GM18502 (cell line): ENCODE measurements at regions not wholly inside any gene's neighbourhood (a gene's known extent, or its start where the extent isn't known, plus 50 kb on each side); places are given as distances from the start of the nearest gene placed in this dataset.

ENCODE experiments used
- ATAC-seq: cut with Tn5 transposase; IDR thresholded peaks from one replicate; pipeline ENCODE4 v1.9.1; 2021; ENCODE audit warnings: mild to moderate bottlenecking; ENCODE audit not compliant: unreplicated experiment, poor library complexity

DNA sequence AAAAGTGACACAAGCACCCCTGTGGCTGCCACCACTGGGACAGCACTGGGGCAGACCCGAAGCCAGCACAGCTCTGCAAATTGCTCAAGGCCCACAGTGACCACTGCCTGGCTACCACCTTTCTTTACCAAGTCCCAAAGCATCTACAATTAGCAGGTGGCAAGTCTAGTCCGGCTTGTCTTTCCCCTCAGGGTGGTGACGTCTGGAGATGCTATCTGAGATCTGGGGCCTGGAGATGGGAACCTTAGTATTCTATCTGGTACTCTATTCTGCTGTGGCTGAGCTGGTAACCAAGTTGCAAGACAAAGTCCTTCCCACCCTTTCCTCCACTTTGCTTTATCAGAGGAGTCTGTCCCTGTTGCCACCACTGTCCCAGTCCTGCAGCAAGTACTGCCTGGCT is 1010.1 kb upstream of the FLRT2 start:
- ATAC-seq, result no peak

DNA sequence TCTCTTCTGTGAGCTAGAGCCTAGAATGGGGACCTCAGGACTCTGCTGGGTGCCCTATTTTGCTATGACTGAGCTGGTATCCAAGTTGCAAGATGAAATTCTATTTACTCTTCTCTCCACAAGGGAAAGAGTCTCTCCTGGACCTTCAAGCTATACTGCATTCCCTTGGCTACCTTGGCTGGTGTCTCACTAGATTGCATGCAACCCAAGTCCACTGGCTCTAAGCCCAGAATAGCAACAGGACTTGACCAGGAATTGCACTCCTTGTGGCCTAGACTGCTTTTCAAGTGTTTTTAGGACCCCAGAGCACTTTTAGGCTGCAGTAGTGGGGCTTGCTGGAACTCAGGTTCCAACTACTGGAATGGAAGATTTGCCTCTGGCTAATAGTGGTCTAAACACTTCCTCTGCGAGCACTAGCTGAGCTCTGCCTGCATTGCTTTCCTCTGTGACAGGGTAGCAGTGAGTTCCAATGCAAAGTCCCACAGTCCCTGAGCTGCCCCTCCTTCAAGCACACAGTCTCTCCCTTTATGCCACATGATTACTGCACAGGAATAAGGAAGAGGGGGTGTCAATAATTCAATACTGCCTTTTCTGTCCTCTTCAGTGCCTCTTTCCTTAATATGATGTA is 1009.1 kb upstream of the FLRT2 start:
- no peak for ATAC-seq

DNA sequence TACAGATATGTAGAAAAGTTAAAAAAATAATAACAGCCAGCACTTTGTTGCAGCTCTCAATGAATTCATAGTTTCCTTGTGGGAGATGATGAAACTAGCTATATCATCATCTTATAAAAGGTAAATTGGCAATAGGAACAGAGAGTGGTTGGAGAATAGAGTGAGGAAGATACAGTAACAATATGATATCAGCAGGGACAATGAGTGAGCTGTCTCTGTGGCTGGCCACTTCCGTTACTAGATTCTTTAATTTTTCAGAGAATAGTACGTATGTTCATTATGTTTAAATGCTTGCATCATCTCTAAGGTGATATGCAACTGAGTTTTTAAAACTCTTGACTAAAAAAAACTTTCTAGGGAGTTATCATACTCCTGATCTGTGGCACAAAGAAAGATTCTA is 1006.2 kb upstream of the FLRT2 start:
- ATAC-seq, result no peak

DNA sequence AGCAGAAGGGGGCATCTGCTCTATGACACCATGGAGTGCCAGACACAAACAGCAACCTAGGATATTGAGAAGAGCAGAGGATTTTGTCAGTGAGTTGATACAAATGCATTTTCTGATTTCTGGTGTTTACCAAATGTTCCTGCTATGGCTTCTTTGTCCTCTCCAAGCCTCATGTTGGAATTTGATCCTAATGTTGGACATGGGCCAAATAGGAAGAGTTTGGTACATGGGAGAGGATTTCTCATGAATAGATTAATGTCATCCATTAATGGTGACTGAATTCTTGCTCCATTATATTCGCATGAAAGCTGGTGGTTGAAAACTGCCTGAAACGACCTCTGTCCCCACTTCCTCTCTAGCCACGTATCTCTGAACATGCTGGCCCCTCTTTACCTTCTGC is 1002.2 kb upstream of the FLRT2 start:
- no peak for ATAC-seq

DNA sequence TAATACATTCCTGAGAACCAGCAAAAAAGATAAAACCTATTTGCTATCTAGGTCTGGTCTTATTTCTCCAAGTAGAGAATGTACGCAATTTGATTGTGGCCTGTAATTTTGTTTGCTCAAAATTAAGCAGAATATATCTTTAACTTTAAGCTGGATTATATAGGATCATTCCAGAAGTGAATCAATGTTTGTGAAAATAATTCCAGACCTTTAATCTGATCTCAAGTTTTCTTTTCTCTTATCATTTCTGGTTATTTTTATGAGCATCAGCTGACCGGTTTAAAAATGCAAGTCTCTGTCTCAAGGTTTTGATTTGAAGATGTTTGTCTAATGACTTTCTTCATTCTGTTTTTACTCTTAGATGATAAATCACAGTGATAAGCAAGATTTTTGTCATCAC is 997.9 kb upstream of the FLRT2 start:
- ATAC-seq, result no peak

DNA sequence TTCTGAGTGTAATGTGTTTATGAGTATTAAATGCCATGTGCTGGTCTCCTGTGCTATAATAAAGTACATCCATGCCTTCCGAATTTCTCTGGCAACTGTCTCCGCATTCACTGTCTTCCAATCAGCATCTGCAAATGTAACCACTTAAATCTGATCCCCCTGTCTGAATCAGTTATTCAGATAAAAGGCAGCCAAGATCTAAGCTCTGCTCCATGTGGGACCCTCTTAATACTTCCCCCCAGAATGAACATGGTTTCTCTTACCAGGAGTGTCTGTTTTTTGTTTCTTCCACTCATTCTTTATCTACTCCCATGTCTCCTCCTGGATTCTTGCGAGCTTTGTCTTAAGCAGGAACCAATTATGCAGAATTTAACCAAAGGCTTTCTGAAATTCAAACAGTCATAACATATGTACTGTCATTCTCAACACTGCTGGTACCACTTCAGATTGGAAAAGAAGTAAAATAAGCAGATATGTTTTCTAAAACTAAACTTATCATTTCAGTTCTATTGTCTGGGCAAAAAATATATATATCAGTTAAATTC is 996.7 kb upstream of the FLRT2 start:
- ATAC-seq, result no peak

DNA sequence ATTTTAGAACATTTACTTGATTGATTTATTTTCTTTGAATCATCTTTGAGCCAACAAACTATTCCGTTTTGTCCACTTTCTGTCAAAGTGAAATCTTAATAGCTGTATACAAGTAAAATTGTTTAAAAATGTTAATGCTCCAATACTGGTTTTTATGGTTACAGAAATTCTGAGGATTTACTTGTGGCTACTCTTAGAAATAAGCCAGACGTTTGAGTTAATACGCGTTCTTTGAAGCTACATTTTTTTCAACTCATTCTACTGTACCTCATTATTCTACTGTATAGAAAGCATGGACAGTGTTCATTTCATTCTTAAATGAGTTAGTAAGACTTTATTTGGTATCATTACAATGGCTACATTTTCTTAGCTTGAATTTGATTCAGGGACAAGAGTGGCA is 996.2 kb upstream of the FLRT2 start:
- ATAC-seq, result no peak

DNA sequence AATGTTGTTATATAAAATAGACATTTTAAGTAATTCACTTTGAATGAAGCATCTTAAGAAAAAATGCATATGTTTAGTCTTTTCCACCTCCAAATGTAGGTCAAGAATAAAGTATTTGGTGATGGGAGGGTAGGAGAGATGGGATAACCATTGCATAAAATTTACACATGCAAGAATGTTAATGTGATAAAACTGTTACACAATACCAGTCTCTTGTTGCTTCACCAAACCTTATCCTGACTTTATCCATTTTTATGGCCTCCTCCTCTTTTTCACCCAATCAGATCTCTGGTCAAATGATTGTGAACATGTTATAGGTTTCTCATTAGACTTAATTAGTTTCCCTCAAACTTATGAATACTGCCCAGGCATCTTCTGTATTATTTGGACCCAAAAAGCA is 994.5 kb upstream of the FLRT2 start:
- ATAC-seq, result no peak

DNA sequence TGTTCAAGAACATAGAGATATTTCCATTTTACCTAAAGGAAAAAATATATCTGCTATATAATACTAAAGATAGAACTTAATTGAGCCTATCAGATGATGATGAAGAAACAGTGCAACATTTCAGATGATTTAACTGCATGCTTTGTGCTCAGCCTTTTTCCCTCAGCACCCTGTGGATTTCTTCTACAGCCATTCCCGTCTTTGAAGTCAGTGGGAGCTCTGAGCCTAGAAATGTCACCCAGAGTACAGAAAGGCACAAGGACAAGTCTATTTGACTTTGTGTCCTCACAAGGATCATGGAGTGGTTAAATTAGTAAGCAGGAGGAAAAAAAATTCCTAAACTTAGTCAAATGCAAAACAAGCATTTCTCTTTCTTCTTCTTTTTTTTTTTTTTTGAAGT is 994.0 kb upstream of the FLRT2 start:
- no peak for ATAC-seq

DNA sequence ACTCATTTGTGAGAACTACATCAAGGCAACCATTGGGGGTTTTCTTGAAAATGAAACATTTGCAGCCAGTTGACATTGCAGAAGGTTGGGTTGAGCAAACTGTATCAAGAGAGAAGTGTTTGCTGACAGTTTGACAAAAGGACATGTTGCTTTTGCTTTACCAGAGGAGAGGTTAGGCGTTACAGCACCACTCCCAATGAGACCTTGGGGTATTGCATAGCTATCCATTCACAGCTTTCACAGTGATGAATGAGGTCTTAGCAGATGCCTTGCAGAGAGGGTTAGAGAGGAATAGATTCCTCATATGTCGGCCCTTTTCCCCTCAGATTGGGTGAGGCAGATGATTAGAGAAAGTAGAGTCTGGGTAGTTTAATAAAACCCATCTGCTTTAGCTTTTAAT is 988.9 kb upstream of the FLRT2 start:
- ATAC-seq, result no peak

DNA sequence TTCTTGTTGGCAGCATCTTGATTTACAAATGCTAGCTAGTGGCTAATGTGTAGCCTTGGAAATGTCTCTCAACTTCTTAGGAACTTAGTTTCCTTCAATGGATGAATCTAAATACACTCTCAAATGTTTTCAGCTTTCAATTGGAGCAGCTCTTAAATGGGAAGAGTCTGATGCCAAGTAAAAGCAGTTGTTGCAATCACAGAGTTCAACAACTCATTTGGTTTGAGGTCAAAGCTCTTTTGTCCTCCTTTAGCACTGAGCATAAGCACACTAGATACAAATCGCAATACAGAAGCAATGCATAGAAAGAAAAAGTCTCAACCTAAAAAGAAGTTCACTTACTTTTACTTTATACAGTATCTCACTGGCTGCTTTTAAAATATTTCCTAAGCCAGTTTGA is 986.1 kb upstream of the FLRT2 start:
- ATAC-seq, result no peak

DNA sequence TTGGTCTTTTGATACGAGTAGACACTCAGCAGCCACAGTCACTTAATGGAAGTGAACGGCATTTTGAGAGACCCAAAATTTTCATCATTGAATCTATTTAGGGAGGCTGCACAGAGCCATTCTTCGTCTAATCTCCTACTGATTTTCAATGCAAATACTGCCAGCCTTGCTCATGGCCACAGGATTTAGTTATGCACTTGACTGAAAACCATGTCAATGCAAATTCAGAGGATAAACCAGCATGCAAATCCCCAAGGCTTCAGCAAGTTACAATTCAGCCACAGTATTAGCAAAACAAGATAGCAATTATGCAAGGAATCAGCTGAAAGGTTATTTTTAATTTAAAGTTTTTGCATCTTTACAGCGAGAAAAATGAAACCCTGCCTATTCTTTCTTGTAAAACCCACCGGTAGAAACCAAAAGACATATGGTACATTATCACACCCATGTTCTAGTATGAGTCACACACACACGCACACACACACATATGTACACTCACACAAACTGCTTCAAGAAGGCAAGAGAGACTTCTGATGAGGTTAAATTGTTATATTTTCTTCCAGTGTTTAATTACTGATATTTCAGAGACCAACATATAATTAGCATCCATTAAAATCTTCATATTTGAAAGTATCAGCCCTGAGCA is 985.3 kb upstream of the FLRT2 start:
- ATAC-seq, result no peak

DNA sequence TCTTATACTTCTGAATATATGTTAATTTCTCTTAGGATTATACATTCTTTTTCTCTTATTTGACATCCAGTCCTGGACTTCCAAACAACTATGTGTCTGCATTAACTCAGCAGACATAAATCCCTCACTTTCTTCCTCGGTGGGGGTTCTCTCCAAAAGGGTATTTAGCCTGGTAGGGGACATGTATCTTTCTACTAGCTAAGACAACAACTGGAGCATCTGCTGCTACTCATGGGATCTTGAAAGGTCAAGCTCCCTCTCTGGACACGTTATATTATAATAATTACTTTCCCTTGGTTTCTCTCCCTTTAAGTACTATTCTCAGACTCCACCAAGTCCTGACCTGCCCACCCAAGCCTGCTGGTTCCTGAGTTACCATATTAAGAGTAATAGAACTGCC is 983.7 kb upstream of the FLRT2 start:
- ATAC-seq, result no peak

DNA sequence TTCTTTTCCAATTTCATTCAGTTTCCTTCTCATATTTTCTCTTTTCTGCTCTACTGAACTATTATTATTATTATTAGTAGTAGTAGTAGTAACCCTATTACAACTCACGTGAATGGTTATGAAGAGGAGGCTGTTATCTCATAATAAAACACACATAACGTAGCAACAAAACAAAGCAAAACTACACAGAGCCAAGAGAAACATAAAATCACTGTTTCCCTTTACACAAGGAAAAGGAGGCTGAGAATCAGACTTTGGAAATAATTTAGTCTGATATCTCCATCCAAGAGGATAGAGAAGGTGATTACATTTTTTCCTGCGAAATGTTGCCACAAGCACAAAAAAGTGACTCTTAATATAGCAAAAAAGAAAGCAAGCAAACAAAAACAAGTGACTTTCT is 975.8 kb upstream of the FLRT2 start:
- ATAC-seq, result no peak

DNA sequence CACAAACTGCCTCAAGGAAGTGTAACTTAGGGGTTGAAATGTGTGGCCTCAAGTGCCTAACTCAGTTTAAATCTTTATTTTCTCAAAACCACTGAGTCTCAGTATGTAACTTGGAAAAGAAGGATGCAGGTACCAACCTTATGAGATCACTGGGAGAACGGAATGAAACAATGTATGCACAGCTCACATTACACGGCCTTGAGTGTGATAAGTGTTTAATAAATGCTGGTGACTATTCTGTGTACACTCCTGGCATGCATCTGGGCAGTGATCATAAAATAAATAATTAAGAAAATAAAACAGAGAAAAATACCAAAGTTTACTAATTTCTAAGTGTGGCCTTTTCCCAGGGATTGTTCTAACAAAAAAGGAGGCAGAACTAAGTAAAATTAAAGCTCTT is 974.5 kb upstream of the FLRT2 start:
- no peak for ATAC-seq

DNA sequence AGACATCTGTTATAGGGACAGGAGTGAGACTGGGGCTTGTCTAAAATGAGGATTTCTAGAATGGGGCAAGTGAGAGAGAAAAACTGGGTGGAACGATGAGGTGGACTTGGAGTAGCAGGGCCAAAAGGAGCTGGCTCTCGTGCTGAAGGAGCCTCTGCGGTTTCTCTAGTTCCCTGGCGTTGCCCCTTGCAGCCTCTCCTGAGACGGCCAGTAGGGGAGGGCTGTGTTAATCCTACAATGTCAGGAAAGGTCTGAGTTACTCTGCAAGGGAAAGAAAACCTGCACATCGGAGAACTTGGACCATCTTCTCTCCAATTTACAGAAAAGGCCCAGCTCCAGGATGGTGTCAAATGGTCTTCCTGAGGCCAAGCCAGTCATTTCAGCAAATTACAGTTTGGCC is 963.8 kb upstream of the FLRT2 start:
- ATAC-seq, result no peak

DNA sequence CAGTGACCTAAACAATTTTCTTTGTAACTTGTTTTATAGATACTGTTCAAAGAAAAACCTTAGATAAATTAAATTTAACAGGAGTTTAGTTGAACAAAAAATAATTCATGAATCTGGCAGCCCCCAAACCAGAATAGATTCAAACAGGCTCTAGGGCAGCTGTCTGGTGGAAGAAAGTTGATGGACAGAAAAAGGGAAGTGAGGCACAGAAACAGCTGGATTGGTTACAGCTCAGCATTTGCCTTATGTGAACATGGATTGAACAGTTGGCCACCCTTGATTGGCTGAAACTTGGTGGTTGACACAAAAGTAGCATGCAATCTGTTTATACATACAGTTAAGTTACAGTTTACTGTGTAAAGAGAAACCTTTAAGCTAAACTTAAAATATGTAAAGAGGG is 954.3 kb upstream of the FLRT2 start:
- ATAC-seq, result no peak

DNA sequence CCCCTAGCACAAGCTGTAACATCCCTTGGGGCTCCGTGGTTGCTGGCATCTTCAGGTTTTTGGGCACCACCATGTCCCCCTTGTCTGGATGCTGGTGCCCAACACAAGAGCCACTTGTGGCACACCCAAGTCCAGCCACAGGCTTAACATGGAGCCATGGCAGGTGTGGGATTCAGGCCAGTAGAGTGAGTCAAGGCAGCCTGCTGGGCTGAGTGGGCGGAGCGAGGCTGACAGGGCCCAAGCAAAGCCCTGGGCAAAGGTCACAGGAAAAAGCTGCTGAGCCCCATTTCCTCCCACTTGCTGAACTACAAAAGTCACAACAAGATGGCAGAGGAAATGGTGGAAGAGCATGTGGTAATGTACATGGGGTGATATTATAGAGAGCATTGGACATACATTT is 950.7 kb upstream of the FLRT2 start:
- ATAC-seq, result no peak

DNA sequence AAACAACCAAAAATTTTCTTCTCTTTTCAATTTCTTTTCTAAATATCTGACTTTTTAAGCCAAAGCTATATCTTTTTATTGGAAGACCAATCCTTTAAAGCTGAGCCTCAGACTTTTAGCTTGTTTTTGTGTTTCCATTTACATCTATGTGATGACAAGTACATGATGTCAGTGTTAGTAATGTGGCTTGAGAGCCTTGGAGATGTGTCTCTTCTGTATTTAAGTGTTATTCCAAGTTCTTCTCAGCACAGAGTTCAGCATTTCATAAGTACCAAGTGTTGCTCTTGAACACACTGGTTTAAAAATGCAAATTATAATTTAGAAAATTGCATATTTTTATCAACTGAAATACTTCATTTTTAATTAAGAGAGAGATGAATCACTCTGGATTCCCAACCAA is 948.9 kb upstream of the FLRT2 start:
- no peak for ATAC-seq

DNA sequence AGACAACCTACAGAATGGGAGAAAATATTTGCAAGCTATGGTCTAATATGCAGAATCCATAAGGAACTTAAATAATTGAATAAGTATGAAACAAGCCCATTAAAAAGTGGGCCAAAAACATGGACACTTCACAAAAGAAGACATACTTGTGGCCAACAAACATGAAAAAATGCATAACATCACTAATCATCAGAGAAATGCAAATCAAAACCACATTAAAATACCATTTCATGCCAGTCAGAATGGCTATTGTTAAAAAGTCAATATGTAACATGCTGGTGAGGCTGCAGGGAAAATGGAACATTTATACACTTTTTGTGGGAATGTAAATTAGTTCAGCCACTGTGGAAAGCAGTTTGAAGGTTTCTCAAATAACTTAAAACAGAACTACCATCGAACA is 945.4 kb upstream of the FLRT2 start:
- ATAC-seq, result no peak

DNA sequence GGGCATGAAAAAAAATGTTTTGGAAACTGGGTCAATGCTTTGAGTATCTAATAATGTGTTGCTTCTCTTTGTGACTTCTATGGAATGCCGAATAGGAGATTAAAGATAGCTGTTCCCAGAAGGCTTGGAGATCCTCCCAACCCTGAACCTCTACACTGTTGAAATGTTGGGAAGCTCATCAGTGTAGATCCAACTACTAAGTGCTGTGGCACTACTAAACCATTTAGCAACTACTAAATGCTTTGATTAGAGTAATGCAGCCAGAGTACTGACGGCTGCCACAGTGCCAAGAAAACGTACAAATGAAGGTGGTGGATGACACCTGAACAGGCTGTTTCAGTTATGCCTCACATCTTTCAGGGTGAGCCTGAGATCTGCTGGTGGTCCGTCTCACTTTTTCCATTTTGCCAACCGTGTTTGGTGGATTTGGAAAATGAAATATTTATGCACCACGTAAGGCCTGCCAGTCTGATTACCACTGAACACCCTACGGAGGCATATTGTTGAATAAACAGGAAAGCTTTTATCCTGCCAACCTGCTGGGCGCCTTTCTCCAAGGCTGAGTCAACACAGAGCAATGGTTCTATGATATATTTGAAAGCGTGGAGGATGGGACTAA is 938.0 kb upstream of the FLRT2 start:
- no peak for ATAC-seq

DNA sequence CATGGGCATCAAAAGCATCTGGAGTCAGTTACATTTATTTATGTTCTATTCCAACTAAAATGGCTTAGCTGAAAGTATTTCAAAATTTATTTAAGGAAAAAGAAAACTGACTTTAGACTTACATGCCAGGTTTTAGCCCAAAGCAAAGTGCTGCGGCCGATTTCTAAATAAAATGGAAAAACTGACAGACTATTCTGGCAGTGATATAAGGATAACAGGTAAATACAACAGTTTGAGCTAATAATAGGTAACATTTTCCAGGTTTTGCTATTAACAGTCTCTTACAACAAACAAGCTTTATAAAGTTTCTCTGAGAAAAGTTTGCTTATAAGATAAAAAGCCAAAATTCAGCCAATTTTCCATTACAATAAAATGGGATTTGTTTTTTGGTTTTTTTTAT is 937.2 kb upstream of the FLRT2 start:
- ATAC-seq, result no peak
